ENCODE measurements at regions not wholly inside any gene's neighbourhood (a gene's known extent, or its start where the extent isn't known, plus 50 kb on each side); places are given as distances from the start of the nearest gene placed in this dataset.

- no peak overlapping the region for H3K27ac Mint-ChIP-seq (ENCODE audit: low read depth, unreplicated experiment)
These were observed 88.8 kb upstream of the PDE1C start for GRCh38 chr7:32158751-32159745.

GRCh38 chr7:32158076-32158475 is 87.9 kb upstream of the PDE1C start:
- intact Hi-C loops (cut with micrococcal nuclease): no loop called here
- TF ChIP-seq CTCF (IDR thresholded peaks at IDR 0.05; ENCODE audit: unreplicated experiment): no peak
- H3K4me3 Mint-ChIP-seq (ENCODE audit: unreplicated experiment): no peak overlapping the region
- H3K4me1 Mint-ChIP-seq (ENCODE audit: insufficient read depth, unreplicated experiment): peaks cover 11% of the 10 kb centered on the region
- ChIA-PET CTCF (interaction anchor here (0.6 to 0.7 kb wide), 2 partner anchors 13 to 105 kb away, joined by 3 read pairs; no protein-coding TSS in a partner anchor), POLR2A (no interaction called here)
- H3K27me3 Mint-ChIP-seq (ENCODE audit: insufficient read depth, unreplicated experiment): no peaks in the 10 kb centered on the region
- H3K27ac Mint-ChIP-seq (ENCODE audit: low read depth, unreplicated experiment): no peak overlapping the region
- no peak for DNase-seq (ENCODE audit: unreplicated experiment)
- no peaks in the 10 kb centered on the region for H3K36me3 Mint-ChIP-seq (ENCODE audit: insufficient read depth, unreplicated experiment)
- H3K9me3 Mint-ChIP-seq (ENCODE audit: unreplicated experiment): no peaks in the 10 kb centered on the region
- no TSS peak for BruUV-seq (replicated peaks)

More at GRCh38 chr7:32158751-32159745, 88.8 kb upstream of the PDE1C start:
- no TSS peak for BruUV-seq (replicated peaks)
- ChIA-PET CTCF (interaction anchor here (0.6 to 1.7 kb wide), 3 partner anchors 52 to 1025 kb away, joined by 3 to 4 read pairs (median 3); no protein-coding TSS in a partner anchor), POLR2A (no interaction called here)
- no peaks in the 10 kb centered on the region for H3K9me3 Mint-ChIP-seq (ENCODE audit: unreplicated experiment)
- no peak overlapping the region for H3K4me3 Mint-ChIP-seq (ENCODE audit: unreplicated experiment)
- no peaks in the 10 kb centered on the region for H3K36me3 Mint-ChIP-seq (ENCODE audit: insufficient read depth, unreplicated experiment)
- H3K27me3 Mint-ChIP-seq (ENCODE audit: insufficient read depth, unreplicated experiment): no peaks in the 10 kb centered on the region
- H3K4me1 Mint-ChIP-seq (ENCODE audit: insufficient read depth, unreplicated experiment): peaks cover 16% of the 10 kb centered on the region
- DNase-seq (ENCODE audit: unreplicated experiment): no peak
- intact Hi-C loops (cut with micrococcal nuclease): no loop called here
- TF ChIP-seq CTCF (IDR thresholded peaks at IDR 0.05; ENCODE audit: unreplicated experiment): no peak

GRCh38 chr7:32155712-32156111 is 85.5 kb upstream of the PDE1C start:
- POLR2A ChIA-PET: interaction anchor here (1.0 kb wide), 1 partner anchor 13 kb away, joined by 4 read pairs; no protein-coding TSS in a partner anchor
- no peak for TF ChIP-seq CTCF (IDR thresholded peaks at IDR 0.05; ENCODE audit: unreplicated experiment)
- intact Hi-C loops (cut with micrococcal nuclease): no loop called here
- CTCF ChIA-PET: interaction anchor here (2.2 kb wide), 1 partner anchor 373 kb away, joined by 5 read pairs; no protein-coding TSS in a partner anchor
- no peak overlapping the region for H3K4me3 Mint-ChIP-seq (ENCODE audit: unreplicated experiment)
- no peaks in the 10 kb centered on the region for H3K9me3 Mint-ChIP-seq (ENCODE audit: unreplicated experiment)
- no peak overlapping the region for H3K27ac Mint-ChIP-seq (ENCODE audit: low read depth, unreplicated experiment)
- peaks cover 7% of the 10 kb centered on the region for H3K4me1 Mint-ChIP-seq (ENCODE audit: insufficient read depth, unreplicated experiment)
- no peaks in the 10 kb centered on the region for H3K27me3 Mint-ChIP-seq (ENCODE audit: insufficient read depth, unreplicated experiment)
- no peaks in the 10 kb centered on the region for H3K36me3 Mint-ChIP-seq (ENCODE audit: insufficient read depth, unreplicated experiment)
- peak; percentile 8 for DNase-seq (ENCODE audit: unreplicated experiment)
- BruUV-seq (replicated peaks): no TSS peak

GRCh38 chr7:32154797-32155196 is 84.6 kb upstream of the PDE1C start:
- Mint-ChIP-seq H3K36me3 (ENCODE audit: insufficient read depth, unreplicated experiment) (no peaks in the 10 kb centered on the region), H3K9me3 (ENCODE audit: unreplicated experiment) (no peaks in the 10 kb centered on the region), H3K4me1 (ENCODE audit: insufficient read depth, unreplicated experiment) (peaks cover 7% of the 10 kb centered on the region), H3K27me3 (ENCODE audit: insufficient read depth, unreplicated experiment) (no peaks in the 10 kb centered on the region), H3K27ac (ENCODE audit: low read depth, unreplicated experiment) (no peak overlapping the region), H3K4me3 (ENCODE audit: unreplicated experiment) (no peak overlapping the region)
- ChIA-PET POLR2A (no interaction called here), CTCF (interaction anchor here (2.2 kb wide), 1 partner anchor 372 kb away, joined by 5 read pairs; no protein-coding TSS in a partner anchor)
- BruUV-seq (replicated peaks): no TSS peak
- DNase-seq (ENCODE audit: unreplicated experiment): peak; percentile 33
- intact Hi-C loops (cut with micrococcal nuclease): no loop called here
- TF ChIP-seq CTCF (IDR thresholded peaks at IDR 0.05; ENCODE audit: unreplicated experiment): no peak

Data from MCF 10A (cell line).